ENCODE measurements at regions not wholly inside any gene's neighbourhood (a gene's known extent, or its start where the extent isn't known, plus 50 kb on each side); places are given as distances from the start of the nearest gene placed in this dataset.

DNA sequence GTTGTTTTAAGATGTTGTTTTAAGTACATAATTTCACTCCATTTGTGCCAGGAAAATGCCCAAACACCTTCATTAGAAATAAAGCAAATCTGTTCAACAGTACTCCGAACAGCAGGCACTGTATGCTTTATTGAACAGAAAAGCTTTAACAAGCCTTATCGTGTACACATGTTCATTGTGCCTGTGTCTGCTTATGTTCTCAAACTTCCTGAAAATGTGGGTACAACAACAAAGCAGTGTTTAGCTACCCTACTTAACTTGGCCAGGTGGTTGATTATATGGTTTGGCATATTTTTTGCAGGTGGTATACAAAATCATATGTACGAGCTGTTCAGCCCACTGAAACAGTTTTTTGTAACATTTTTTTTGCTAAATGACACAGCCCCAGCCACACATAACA is 718.0 kb downstream of the DACH1 start:
- H3K27me3 Mint-ChIP-seq (ENCODE audit: insufficient read depth) = no peaks in the 10 kb centered on the region
- WGBS, 2 experiments (ENCODE audit: insufficient coverage in 1 of 2, insufficient read length in 1 of 2) = 50 to 54% methylated on average over 2 to 3 of the region's 3 CpGs
- H3K36me3 Mint-ChIP-seq (ENCODE audit: low read depth) = no peaks in the 10 kb centered on the region

GRCh38 chr13:71148396-71148795 is 718.6 kb downstream of the DACH1 start:
- TF ChIP-seq CTCF (conservative IDR thresholded peaks at IDR 0.05) = no peak
- Histone ChIP-seq H3K36me3 (ENCODE audit: control insufficient read depth, insufficient read depth, low read length) (no peaks in the 10 kb centered on the region), H3K27ac (ENCODE audit: low read depth, low read length) (no peak overlapping the region), H3K9me3 (ENCODE audit: control insufficient read depth, low read length) (no peaks in the 10 kb centered on the region), H3K4me1 (ENCODE audit: control insufficient read depth, insufficient read depth, low read length) (no peaks in the 10 kb centered on the region), H3K9ac (ENCODE audit: extremely low read depth, low read length, poor library complexity, severe bottlenecking) (no peak overlapping the region), H3K4me3 (ENCODE audit: low read length) (no peak overlapping the region), H3K27me3 (ENCODE audit: control insufficient read depth, insufficient read depth, low read length, poor library complexity, severe bottlenecking) (no peaks in the 10 kb centered on the region)
- DNase-seq = no peak
- 10% methylated on average over 1 of the region's 1 CpG; no CpG with 5 or more reads in 1 of the 2 experiments for WGBS, 2 experiments (ENCODE audit: insufficient coverage in 1 of 2, insufficient read length in 1 of 2)
- Mint-ChIP-seq H3K36me3 (ENCODE audit: low read depth) (no peaks in the 10 kb centered on the region), H3K27me3 (ENCODE audit: insufficient read depth) (no peaks in the 10 kb centered on the region), H3K9me3 (no peaks in the 10 kb centered on the region), H3K27ac (no peak overlapping the region), H3K4me3 (no peak overlapping the region), H3K4me1 (peaks cover 19% of the 10 kb centered on the region)

More for the DNA sequence above, 718.0 kb downstream of the DACH1 start:
- no peaks in the 10 kb centered on the region for H3K27me3 ChIP-seq (ENCODE audit: control insufficient read depth, insufficient read depth, low read length, poor library complexity, severe bottlenecking)
- no peak overlapping the region for H3K4me3 ChIP-seq (ENCODE audit: low read length)
- no peak for DNase-seq
- no peaks in the 10 kb centered on the region for H3K9me3 Mint-ChIP-seq
- no peaks in the 10 kb centered on the region for H3K4me1 ChIP-seq (ENCODE audit: control insufficient read depth, insufficient read depth, low read length)
- H3K36me3 ChIP-seq (ENCODE audit: control insufficient read depth, insufficient read depth, low read length) = no peaks in the 10 kb centered on the region
- TF ChIP-seq CTCF (conservative IDR thresholded peaks at IDR 0.05) = no peak
- H3K27ac ChIP-seq (ENCODE audit: low read depth, low read length) = no peak overlapping the region
- H3K4me3 Mint-ChIP-seq = no peak overlapping the region
- H3K4me1 Mint-ChIP-seq = peaks cover 19% of the 10 kb centered on the region
- no peak overlapping the region for H3K9ac ChIP-seq (ENCODE audit: extremely low read depth, low read length, poor library complexity, severe bottlenecking)
- H3K9me3 ChIP-seq (ENCODE audit: control insufficient read depth, low read length) = no peaks in the 10 kb centered on the region
- H3K27ac Mint-ChIP-seq = no peak overlapping the region

- Histone ChIP-seq H3K27me3 (ENCODE audit: control insufficient read depth, insufficient read depth, low read length, poor library complexity, severe bottlenecking) (no peaks in the 10 kb centered on the region), H3K27ac (ENCODE audit: low read depth, low read length) (no peak overlapping the region), H3K9me3 (ENCODE audit: control insufficient read depth, low read length) (no peaks in the 10 kb centered on the region), H3K36me3 (ENCODE audit: control insufficient read depth, insufficient read depth, low read length) (no peaks in the 10 kb centered on the region), H3K9ac (ENCODE audit: extremely low read depth, low read length, poor library complexity, severe bottlenecking) (no peak overlapping the region), H3K4me3 (ENCODE audit: low read length) (no peak overlapping the region), H3K4me1 (ENCODE audit: control insufficient read depth, insufficient read depth, low read length) (no peaks in the 10 kb centered on the region)
- Mint-ChIP-seq H3K9me3 (no peaks in the 10 kb centered on the region), H3K4me3 (no peak overlapping the region), H3K27me3 (ENCODE audit: insufficient read depth) (no peaks in the 10 kb centered on the region), H3K27ac (no peak overlapping the region), H3K4me1 (peaks cover 19% of the 10 kb centered on the region), H3K36me3 (ENCODE audit: low read depth) (no peaks in the 10 kb centered on the region)
- TF ChIP-seq CTCF (conservative IDR thresholded peaks at IDR 0.05) = no peak
- 100% methylated on average over 2 of the region's 2 CpGs; no CpG with 5 or more reads in 1 of the 2 experiments for WGBS, 2 experiments (ENCODE audit: insufficient coverage in 1 of 2, insufficient read length in 1 of 2)
- DNase-seq = no peak
These were observed 722.1 kb downstream of the DACH1 start for GRCh38 chr13:71144883-71145282.

All from endodermal cell (in vitro differentiated cells).